ENCODE measurements at regions not wholly inside any gene's neighbourhood (a gene's known extent, or its start where the extent isn't known, plus 50 kb on each side); places are given as distances from the start of the nearest gene placed in this dataset.

GRCh38 chr2:215489288-215489848 is 53.5 kb upstream of the FN1 start:
- ChIA-PET POLR2A (interaction anchor here (0.7 kb wide), 1 partner anchor 14 kb away, joined by 3 read pairs; no protein-coding TSS in a partner anchor), CTCF (no interaction called here)
- no peak overlapping the region for H3K27ac ChIP-seq (ENCODE audit: low read depth, low read length)
- no peak overlapping the region for H3K4me3 ChIP-seq (ENCODE audit: low read length)
- H3K36me3 ChIP-seq (ENCODE audit: control insufficient read depth in 2 of 3, insufficient read depth in 3 of 3, low read length in 3 of 3) = no peaks in the 10 kb centered on the region
- intact Hi-C loops (cut with micrococcal nuclease) = no loop called here
- H3K9me3 ChIP-seq (ENCODE audit: control insufficient read depth in 2 of 3, low read length in 3 of 3) = no peaks in the 10 kb centered on the region
- H3K4me1 ChIP-seq (ENCODE audit: control insufficient read depth in 2 of 2, insufficient read depth in 2 of 2, low read length in 2 of 2) = no peaks in the 10 kb centered on the region
- H3K27me3 Mint-ChIP-seq = peaks cover 0 to 27% (median 15%) of the 10 kb centered on the region in 5 donors
- no peaks in the 10 kb centered on the region for H3K4me1 Mint-ChIP-seq
- DNase-seq (no peak), ATAC-seq (no peak)
- H3K36me3 Mint-ChIP-seq = no peaks in the 10 kb centered on the region
- no peak overlapping the region for H3K27ac Mint-ChIP-seq
- H3K4me3 Mint-ChIP-seq = no peak overlapping the region
- no peaks in the 10 kb centered on the region for H3K27me3 ChIP-seq (ENCODE audit: control insufficient read depth in 2 of 2, insufficient read depth in 2 of 2, low read length in 2 of 2)
- H3K9me3 Mint-ChIP-seq = no peaks in the 10 kb centered on the region

GRCh38 chr2:215487002-215487372 is 51.1 kb upstream of the FN1 start:
- Mint-ChIP-seq H3K9me3 (peaks cover 0 to 4% (median 0%) of the 10 kb centered on the region in 11 donors), H3K36me3 (no peaks in the 10 kb centered on the region), H3K27me3 (peaks cover 0 to 21% (median 14%) of the 10 kb centered on the region in 5 donors), H3K4me3 (no peak overlapping the region), H3K4me1 (no peaks in the 10 kb centered on the region), H3K27ac (no peak overlapping the region)
- ChIA-PET CTCF (no interaction called here), POLR2A (no interaction called here)
- Histone ChIP-seq H3K9me3 (ENCODE audit: control insufficient read depth in 2 of 3, low read length in 3 of 3) (no peaks in the 10 kb centered on the region), H3K4me1 (ENCODE audit: control insufficient read depth in 2 of 2, insufficient read depth in 2 of 2, low read length in 2 of 2) (no peaks in the 10 kb centered on the region), H3K27ac (ENCODE audit: low read depth, low read length) (no peak overlapping the region), H3K4me3 (ENCODE audit: low read length) (no peak overlapping the region), H3K36me3 (ENCODE audit: control insufficient read depth in 2 of 3, insufficient read depth in 3 of 3, low read length in 3 of 3) (no peaks in the 10 kb centered on the region), H3K27me3 (ENCODE audit: control insufficient read depth in 2 of 2, insufficient read depth in 2 of 2, low read length in 2 of 2) (no peaks in the 10 kb centered on the region)
- ATAC-seq (no peak), DNase-seq (no peak)
- intact Hi-C loops (cut with micrococcal nuclease) = no loop called here

GRCh38 chr2:215486291-215487001 is 50.6 kb upstream of the FN1 start:
- Mint-ChIP-seq H3K4me3 (no peak overlapping the region), H3K9me3 (peaks cover 0 to 4% (median 0%) of the 10 kb centered on the region in 11 donors), H3K27me3 (peaks cover 0 to 23% (median 10%) of the 10 kb centered on the region in 5 donors), H3K27ac (no peak overlapping the region), H3K4me1 (no peaks in the 10 kb centered on the region), H3K36me3 (no peaks in the 10 kb centered on the region)
- POLR2A ChIA-PET = no interaction called here
- Histone ChIP-seq H3K4me3 (ENCODE audit: low read length) (no peak overlapping the region), H3K4me1 (ENCODE audit: control insufficient read depth in 2 of 2, insufficient read depth in 2 of 2, low read length in 2 of 2) (no peaks in the 10 kb centered on the region), H3K9me3 (ENCODE audit: control insufficient read depth in 2 of 3, low read length in 3 of 3) (no peaks in the 10 kb centered on the region), H3K36me3 (ENCODE audit: control insufficient read depth in 2 of 3, insufficient read depth in 3 of 3, low read length in 3 of 3) (no peaks in the 10 kb centered on the region), H3K27me3 (ENCODE audit: control insufficient read depth in 2 of 2, insufficient read depth in 2 of 2, low read length in 2 of 2) (no peaks in the 10 kb centered on the region), H3K27ac (ENCODE audit: low read depth, low read length) (no peak overlapping the region)
- CTCF ChIA-PET = no interaction called here
- no peak for DNase-seq
- intact Hi-C loops (cut with micrococcal nuclease) = no loop called here
- no peak for ATAC-seq

Data from naive thymus-derived CD4-positive, alpha-beta T cell (primary cell).